ENCODE measurements at regions not wholly inside any gene's neighbourhood (a gene's known extent, or its start where the extent isn't known, plus 50 kb on each side); places are given as distances from the start of the nearest gene placed in this dataset.

DNA sequence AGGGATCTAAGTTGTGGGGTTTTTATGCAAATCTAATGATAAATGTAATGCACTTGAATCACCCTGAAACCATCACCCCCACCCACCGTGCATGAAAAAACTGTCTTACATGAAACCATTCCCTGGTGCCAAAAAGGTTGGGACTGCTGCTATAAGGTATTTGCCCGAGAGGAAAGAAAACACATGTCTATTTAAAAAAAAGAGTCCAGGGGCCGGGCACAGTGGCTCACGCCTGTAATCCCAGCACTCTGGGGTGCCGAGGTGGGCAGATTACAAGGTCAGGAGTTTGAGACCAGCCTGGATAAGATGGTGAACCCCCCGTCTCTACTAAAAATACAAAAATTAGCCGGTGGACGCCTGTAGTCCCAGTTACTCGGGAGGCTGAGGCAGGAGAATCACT lies 1372.8 kb upstream of the CDH2 start:
- no peak for TF ChIP-seq CTCF (IDR thresholded peaks at IDR 0.05; ENCODE audit: insufficient read depth, low read length)
- H3K4me3 ChIP-seq (ENCODE audit: low read depth, low read length) = no peak overlapping the region
- no peak for DNase-seq (ENCODE audit: low read depth)

DNA sequence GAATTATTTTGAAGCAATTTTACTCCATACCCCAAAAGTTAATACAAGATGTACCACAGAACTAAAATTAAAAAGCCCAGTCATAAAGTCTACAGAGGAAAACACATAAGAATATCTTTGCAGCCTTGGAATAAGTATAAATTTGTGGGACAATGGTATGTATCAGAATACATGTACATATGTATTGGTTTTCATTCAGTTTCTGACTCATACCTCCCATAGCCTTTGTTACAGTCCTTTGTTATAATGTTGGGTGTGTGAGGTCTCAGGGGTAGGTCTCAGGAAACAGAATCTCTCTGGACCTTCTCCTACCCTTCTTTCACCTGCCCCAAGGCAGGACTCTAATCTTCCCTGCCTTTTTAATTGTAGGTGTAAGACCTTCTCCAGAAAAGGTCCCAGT lies 1370.7 kb upstream of the CDH2 start:
- no peak overlapping the region for H3K4me3 ChIP-seq (ENCODE audit: low read depth, low read length)
- TF ChIP-seq CTCF (IDR thresholded peaks at IDR 0.05; ENCODE audit: insufficient read depth, low read length) = no peak
- DNase-seq (ENCODE audit: low read depth) = no peak

GRCh38 chr18:29540548-29540947 lies 1363.6 kb upstream of the CDH2 start:
- no peak overlapping the region for H3K4me3 ChIP-seq (ENCODE audit: low read depth, low read length)
- no peak for TF ChIP-seq CTCF (IDR thresholded peaks at IDR 0.05; ENCODE audit: insufficient read depth, low read length)
- DNase-seq (ENCODE audit: low read depth) = no peak

DNA sequence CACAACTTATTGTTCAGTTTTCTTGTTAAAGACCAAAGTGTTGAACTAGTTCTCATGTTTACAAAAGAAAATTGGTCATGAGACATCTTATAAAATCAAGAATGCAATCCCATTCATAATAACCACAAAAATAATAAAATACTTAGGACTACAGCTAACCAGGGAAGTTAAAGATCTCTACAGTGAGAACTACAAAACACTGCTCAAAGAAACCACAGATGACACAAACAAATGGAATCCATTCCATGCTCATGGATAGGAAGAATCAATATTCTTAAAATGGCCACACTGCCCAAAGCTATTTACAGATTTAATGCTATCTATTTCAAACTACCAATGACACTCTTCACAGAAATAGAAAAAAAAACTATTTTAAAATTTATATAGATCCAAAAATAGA lies 1354.8 kb upstream of the CDH2 start:
- TF ChIP-seq CTCF (IDR thresholded peaks at IDR 0.05; ENCODE audit: insufficient read depth, low read length) = no peak
- no peak overlapping the region for H3K4me3 ChIP-seq (ENCODE audit: low read depth, low read length)
- DNase-seq (ENCODE audit: low read depth) = no peak

- DNase-seq (ENCODE audit: low read depth) = no peak
- H3K4me3 ChIP-seq (ENCODE audit: low read depth, low read length) = no peak overlapping the region
- no peak for TF ChIP-seq CTCF (IDR thresholded peaks at IDR 0.05; ENCODE audit: insufficient read depth, low read length)
Observed at GRCh38 chr18:29523371-29523770, 1346.4 kb upstream of the CDH2 start.

DNA sequence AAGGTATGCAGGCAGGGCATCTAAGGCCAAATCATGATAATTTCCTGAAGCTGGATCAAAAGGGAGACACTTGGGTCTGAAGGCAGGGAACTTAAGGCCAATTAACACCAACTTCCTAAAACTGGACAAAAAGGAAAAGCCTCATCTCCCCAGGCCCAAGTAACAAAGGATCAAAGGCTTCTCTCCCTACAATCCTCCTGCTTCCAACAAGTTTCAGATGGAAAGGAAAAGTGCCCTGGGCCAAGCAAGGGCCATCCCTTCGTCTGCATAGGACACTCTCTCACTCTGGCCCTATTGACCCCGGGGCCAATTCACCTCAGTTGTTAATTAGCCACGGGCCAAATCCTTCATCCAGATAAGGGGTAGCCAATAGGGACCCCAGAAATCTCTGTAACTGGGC lies 1335.8 kb upstream of the CDH2 start:
- TF ChIP-seq CTCF (IDR thresholded peaks at IDR 0.05; ENCODE audit: insufficient read depth, low read length) = no peak
- H3K4me3 ChIP-seq (ENCODE audit: low read depth, low read length) = no peak overlapping the region
- DNase-seq (ENCODE audit: low read depth) = no peak

- H3K4me3 ChIP-seq (ENCODE audit: low read depth, low read length) = no peak overlapping the region
- DNase-seq (ENCODE audit: low read depth) = no peak
- TF ChIP-seq CTCF (IDR thresholded peaks at IDR 0.05; ENCODE audit: insufficient read depth, low read length) = no peak
Observed at GRCh38 chr18:29512203-29512602, 1335.3 kb upstream of the CDH2 start.
